ENCODE measurements at regions not wholly inside any gene's neighbourhood (a gene's known extent, or its start where the extent isn't known, plus 50 kb on each side); places are given as distances from the start of the nearest gene placed in this dataset.

GRCh38 chr11:112563808-112564207, 303.1 kb upstream of the PLET1 start:
- WGBS, 2 experiments = 94 to 96% methylated on average over 5 of the region's 5 CpGs
- no peaks in the 10 kb centered on the region for H3K36me3 ChIP-seq (ENCODE audit: control insufficient read depth, insufficient read depth, low read length)
- H3K27me3 ChIP-seq (ENCODE audit: control insufficient read depth, insufficient read depth, low read length, poor library complexity, severe bottlenecking) = no peaks in the 10 kb centered on the region
- no peak overlapping the region for H3K27ac ChIP-seq (ENCODE audit: insufficient read depth, low read depth, low read length, poor library complexity, severe bottlenecking)
- no peak overlapping the region for H3K4me3 ChIP-seq (ENCODE audit: insufficient read depth, low read depth, low read length)
- no peaks in the 10 kb centered on the region for H3K9me3 ChIP-seq (ENCODE audit: control insufficient read depth, low read length)
- peaks cover 6% of the 10 kb centered on the region for H3K4me1 ChIP-seq (ENCODE audit: control insufficient read depth, insufficient read depth, low read length)

GRCh38 chr11:112564228-112564955, 303.7 kb upstream of the PLET1 start:
- Histone ChIP-seq H3K27me3 (ENCODE audit: control insufficient read depth, insufficient read depth, low read length, poor library complexity, severe bottlenecking) (no peaks in the 10 kb centered on the region), H3K4me1 (ENCODE audit: control insufficient read depth, insufficient read depth, low read length) (peaks cover 6% of the 10 kb centered on the region), H3K27ac (ENCODE audit: insufficient read depth, low read depth, low read length, poor library complexity, severe bottlenecking) (no peak overlapping the region), H3K9me3 (ENCODE audit: control insufficient read depth, low read length) (no peaks in the 10 kb centered on the region), H3K36me3 (ENCODE audit: control insufficient read depth, insufficient read depth, low read length) (no peaks in the 10 kb centered on the region), H3K4me3 (ENCODE audit: insufficient read depth, low read depth, low read length) (no peak overlapping the region)
- 65 to 72% methylated on average over 3 of the region's 3 CpGs for WGBS, 2 experiments

- no peaks in the 10 kb centered on the region for H3K36me3 ChIP-seq (ENCODE audit: control insufficient read depth, insufficient read depth, low read length)
- H3K27me3 ChIP-seq (ENCODE audit: control insufficient read depth, insufficient read depth, low read length, poor library complexity, severe bottlenecking) = no peaks in the 10 kb centered on the region
- peaks cover 6% of the 10 kb centered on the region for H3K4me1 ChIP-seq (ENCODE audit: control insufficient read depth, insufficient read depth, low read length)
- WGBS, 2 experiments = 88 to 91% methylated on average over 5 of the region's 5 CpGs
- H3K9me3 ChIP-seq (ENCODE audit: control insufficient read depth, low read length) = no peaks in the 10 kb centered on the region
- H3K27ac ChIP-seq (ENCODE audit: insufficient read depth, low read depth, low read length, poor library complexity, severe bottlenecking) = no peak overlapping the region
- H3K4me3 ChIP-seq (ENCODE audit: insufficient read depth, low read depth, low read length) = no peak overlapping the region
These were observed 304.9 kb upstream of the PLET1 start for GRCh38 chr11:112565551-112565950.

GRCh38 chr11:112566124-112566523, 305.5 kb upstream of the PLET1 start:
- no peaks in the 10 kb centered on the region for H3K27me3 ChIP-seq (ENCODE audit: control insufficient read depth, insufficient read depth, low read length, poor library complexity, severe bottlenecking)
- 93 to 94% methylated on average over 2 of the region's 2 CpGs for WGBS, 2 experiments
- peaks cover 6% of the 10 kb centered on the region for H3K4me1 ChIP-seq (ENCODE audit: control insufficient read depth, insufficient read depth, low read length)
- no peaks in the 10 kb centered on the region for H3K36me3 ChIP-seq (ENCODE audit: control insufficient read depth, insufficient read depth, low read length)
- no peaks in the 10 kb centered on the region for H3K9me3 ChIP-seq (ENCODE audit: control insufficient read depth, low read length)
- no peak overlapping the region for H3K4me3 ChIP-seq (ENCODE audit: insufficient read depth, low read depth, low read length)
- H3K27ac ChIP-seq (ENCODE audit: insufficient read depth, low read depth, low read length, poor library complexity, severe bottlenecking) = no peak overlapping the region

- Histone ChIP-seq H3K36me3 (ENCODE audit: control insufficient read depth, insufficient read depth, low read length) (no peaks in the 10 kb centered on the region), H3K9me3 (ENCODE audit: control insufficient read depth, low read length) (no peaks in the 10 kb centered on the region), H3K27ac (ENCODE audit: insufficient read depth, low read depth, low read length, poor library complexity, severe bottlenecking) (no peak overlapping the region), H3K4me1 (ENCODE audit: control insufficient read depth, insufficient read depth, low read length) (no peaks in the 10 kb centered on the region), H3K4me3 (ENCODE audit: insufficient read depth, low read depth, low read length) (no peak overlapping the region), H3K27me3 (ENCODE audit: control insufficient read depth, insufficient read depth, low read length, poor library complexity, severe bottlenecking) (no peaks in the 10 kb centered on the region)
- WGBS, 2 experiments = 92 to 93% methylated on average over 6 of the region's 6 CpGs
These were observed 309.7 kb upstream of the PLET1 start for GRCh38 chr11:112570333-112570732.

- WGBS, 2 experiments = 89 to 93% methylated on average over 3 of the region's 3 CpGs
- H3K4me1 ChIP-seq (ENCODE audit: control insufficient read depth, insufficient read depth, low read length) = no peaks in the 10 kb centered on the region
- H3K4me3 ChIP-seq (ENCODE audit: insufficient read depth, low read depth, low read length) = no peak overlapping the region
- no peaks in the 10 kb centered on the region for H3K9me3 ChIP-seq (ENCODE audit: control insufficient read depth, low read length)
- no peak overlapping the region for H3K27ac ChIP-seq (ENCODE audit: insufficient read depth, low read depth, low read length, poor library complexity, severe bottlenecking)
- no peaks in the 10 kb centered on the region for H3K36me3 ChIP-seq (ENCODE audit: control insufficient read depth, insufficient read depth, low read length)
- H3K27me3 ChIP-seq (ENCODE audit: control insufficient read depth, insufficient read depth, low read length, poor library complexity, severe bottlenecking) = no peaks in the 10 kb centered on the region
These were observed 318.6 kb upstream of the PLET1 start for GRCh38 chr11:112579282-112579681.

GRCh38 chr11:112580864-112581263, 320.2 kb upstream of the PLET1 start:
- H3K27me3 ChIP-seq (ENCODE audit: control insufficient read depth, insufficient read depth, low read length, poor library complexity, severe bottlenecking) = no peaks in the 10 kb centered on the region
- no peak overlapping the region for H3K4me3 ChIP-seq (ENCODE audit: insufficient read depth, low read depth, low read length)
- H3K27ac ChIP-seq (ENCODE audit: insufficient read depth, low read depth, low read length, poor library complexity, severe bottlenecking) = no peak overlapping the region
- H3K4me1 ChIP-seq (ENCODE audit: control insufficient read depth, insufficient read depth, low read length) = no peaks in the 10 kb centered on the region
- H3K36me3 ChIP-seq (ENCODE audit: control insufficient read depth, insufficient read depth, low read length) = no peaks in the 10 kb centered on the region
- H3K9me3 ChIP-seq (ENCODE audit: control insufficient read depth, low read length) = no peaks in the 10 kb centered on the region

GRCh38 chr11:112581747-112582146, 321.1 kb upstream of the PLET1 start:
- Histone ChIP-seq H3K4me1 (ENCODE audit: control insufficient read depth, insufficient read depth, low read length) (no peaks in the 10 kb centered on the region), H3K27ac (ENCODE audit: insufficient read depth, low read depth, low read length, poor library complexity, severe bottlenecking) (no peak overlapping the region), H3K9me3 (ENCODE audit: control insufficient read depth, low read length) (no peaks in the 10 kb centered on the region), H3K36me3 (ENCODE audit: control insufficient read depth, insufficient read depth, low read length) (no peaks in the 10 kb centered on the region), H3K4me3 (ENCODE audit: insufficient read depth, low read depth, low read length) (no peak overlapping the region), H3K27me3 (ENCODE audit: control insufficient read depth, insufficient read depth, low read length, poor library complexity, severe bottlenecking) (no peaks in the 10 kb centered on the region)
- WGBS, 2 experiments = 92 to 94% methylated on average over 4 of the region's 4 CpGs

- no peaks in the 10 kb centered on the region for H3K4me1 ChIP-seq (ENCODE audit: control insufficient read depth, insufficient read depth, low read length)
- no peak overlapping the region for H3K4me3 ChIP-seq (ENCODE audit: insufficient read depth, low read depth, low read length)
- H3K27ac ChIP-seq (ENCODE audit: insufficient read depth, low read depth, low read length, poor library complexity, severe bottlenecking) = no peak overlapping the region
- H3K9me3 ChIP-seq (ENCODE audit: control insufficient read depth, low read length) = no peaks in the 10 kb centered on the region
- no peaks in the 10 kb centered on the region for H3K36me3 ChIP-seq (ENCODE audit: control insufficient read depth, insufficient read depth, low read length)
- H3K27me3 ChIP-seq (ENCODE audit: control insufficient read depth, insufficient read depth, low read length, poor library complexity, severe bottlenecking) = no peaks in the 10 kb centered on the region
These were observed 321.7 kb upstream of the PLET1 start for GRCh38 chr11:112582366-112582765.

GRCh38 chr11:112583261-112583893, 322.7 kb upstream of the PLET1 start:
- no peaks in the 10 kb centered on the region for H3K27me3 ChIP-seq (ENCODE audit: control insufficient read depth, insufficient read depth, low read length, poor library complexity, severe bottlenecking)

More at GRCh38 chr11:112583261-112583893, 322.7 kb upstream of the PLET1 start:
- no peak overlapping the region for H3K27ac ChIP-seq (ENCODE audit: insufficient read depth, low read depth, low read length, poor library complexity, severe bottlenecking)
- H3K4me3 ChIP-seq (ENCODE audit: insufficient read depth, low read depth, low read length) = no peak overlapping the region
- H3K36me3 ChIP-seq (ENCODE audit: control insufficient read depth, insufficient read depth, low read length) = no peaks in the 10 kb centered on the region
- 90 to 93% methylated on average over 8 of the region's 8 CpGs for WGBS, 2 experiments
- H3K9me3 ChIP-seq (ENCODE audit: control insufficient read depth, low read length) = no peaks in the 10 kb centered on the region
- H3K4me1 ChIP-seq (ENCODE audit: control insufficient read depth, insufficient read depth, low read length) = no peaks in the 10 kb centered on the region
